ENCODE measurements at regions not wholly inside any gene's neighbourhood (a gene's known extent, or its start where the extent isn't known, plus 50 kb on each side); places are given as distances from the start of the nearest gene placed in this dataset.

GRCh38 chr1:232287676-232288569 lies 342.0 kb downstream of the SIPA1L2 start:
- no peak overlapping the region for H3K27ac ChIP-seq
- no peaks in the 10 kb centered on the region for H3K36me3 ChIP-seq
- no peaks in the 10 kb centered on the region for H3K9me3 ChIP-seq (replicated peaks)
- DNase-seq, result no peak
- no peaks in the 10 kb centered on the region for H3K4me1 ChIP-seq
- no peak overlapping the region for H3K4me3 ChIP-seq
- H3K27me3 ChIP-seq, result no peaks in the 10 kb centered on the region

- Histone ChIP-seq H3K27ac (no peak overlapping the region), H3K4me3 (no peak overlapping the region), H3K36me3 (no peaks in the 10 kb centered on the region), H3K27me3 (peaks cover under 1% of the 10 kb centered on the region; the same call in 1 of the 2 replicates), H3K9me3 (replicated peaks) (no peaks in the 10 kb centered on the region), H3K4me1 (no peaks in the 10 kb centered on the region)
- DNase-seq, result no peak
Observed at GRCh38 chr1:232285138-232285537, 344.8 kb downstream of the SIPA1L2 start.

- H3K9me3 ChIP-seq (replicated peaks), result no peaks in the 10 kb centered on the region
- peak; percentile 18 to 47 for DNase-seq
- no peak overlapping the region for H3K27ac ChIP-seq
- H3K4me3 ChIP-seq, result no peak overlapping the region
- peaks cover 4% of the 10 kb centered on the region; the same call in 1 of the 2 replicates for H3K27me3 ChIP-seq
- H3K4me1 ChIP-seq, result no peaks in the 10 kb centered on the region
- H3K36me3 ChIP-seq, result no peaks in the 10 kb centered on the region
Observed at GRCh38 chr1:232283864-232284263, 346.1 kb downstream of the SIPA1L2 start.

GRCh38 chr1:232282498-232282897 lies 347.4 kb downstream of the SIPA1L2 start:
- no peaks in the 10 kb centered on the region for H3K9me3 ChIP-seq (replicated peaks)
- no peaks in the 10 kb centered on the region for H3K4me1 ChIP-seq
- no peak for DNase-seq
- H3K27ac ChIP-seq, result no peak overlapping the region
- H3K27me3 ChIP-seq, result peaks cover 4% of the 10 kb centered on the region; the same call in 1 of the 2 replicates
- H3K36me3 ChIP-seq, result no peaks in the 10 kb centered on the region
- no peak overlapping the region for H3K4me3 ChIP-seq

- H3K4me3 ChIP-seq, result no peak overlapping the region
- DNase-seq, result no peak
- no peaks in the 10 kb centered on the region for H3K36me3 ChIP-seq
- no peak overlapping the region for H3K27ac ChIP-seq
- H3K4me1 ChIP-seq, result no peaks in the 10 kb centered on the region
- peaks cover 4% of the 10 kb centered on the region; the same call in 1 of the 2 replicates for H3K27me3 ChIP-seq
- H3K9me3 ChIP-seq (replicated peaks), result no peaks in the 10 kb centered on the region
Observed at GRCh38 chr1:232280910-232281309, 349.0 kb downstream of the SIPA1L2 start.

GRCh38 chr1:232279909-232280400 lies 350.0 kb downstream of the SIPA1L2 start:
- Histone ChIP-seq H3K4me1 (no peaks in the 10 kb centered on the region), H3K4me3 (no peak overlapping the region), H3K36me3 (no peaks in the 10 kb centered on the region), H3K9me3 (replicated peaks) (no peaks in the 10 kb centered on the region), H3K27me3 (peaks cover 4% of the 10 kb centered on the region; the same call in 1 of the 2 replicates), H3K27ac (no peak overlapping the region)
- DNase-seq, result no peak

GRCh38 chr1:232278925-232279324 lies 351.0 kb downstream of the SIPA1L2 start:
- Histone ChIP-seq H3K27me3 (peaks cover 4% of the 10 kb centered on the region; the same call in 1 of the 2 replicates), H3K9me3 (replicated peaks) (no peaks in the 10 kb centered on the region), H3K36me3 (no peaks in the 10 kb centered on the region), H3K4me1 (no peaks in the 10 kb centered on the region), H3K27ac (no peak overlapping the region), H3K4me3 (no peak overlapping the region)
- DNase-seq, result no peak

- no peak for DNase-seq
- Histone ChIP-seq H3K9me3 (replicated peaks) (no peaks in the 10 kb centered on the region), H3K4me3 (no peak overlapping the region), H3K4me1 (peaks cover 11% of the 10 kb centered on the region; the same call in 1 of the 2 replicates), H3K36me3 (no peaks in the 10 kb centered on the region), H3K27ac (no peak overlapping the region), H3K27me3 (peaks cover 4% of the 10 kb centered on the region; the same call in 1 of the 2 replicates)
Observed at GRCh38 chr1:232276651-232277050, 353.3 kb downstream of the SIPA1L2 start.

GRCh38 chr1:232274999-232275710 lies 354.8 kb downstream of the SIPA1L2 start:
- Histone ChIP-seq H3K27ac (no peak overlapping the region), H3K9me3 (replicated peaks) (no peaks in the 10 kb centered on the region), H3K4me1 (peaks cover 11% of the 10 kb centered on the region; the same call in 1 of the 2 replicates), H3K4me3 (no peak overlapping the region), H3K27me3 (peaks cover 4% of the 10 kb centered on the region; the same call in 1 of the 2 replicates), H3K36me3 (no peaks in the 10 kb centered on the region)
- DNase-seq, result no peak

GRCh38 chr1:232274236-232274855 lies 355.6 kb downstream of the SIPA1L2 start:
- H3K4me1 ChIP-seq, result peaks cover 11% of the 10 kb centered on the region; the same call in 1 of the 2 replicates
- DNase-seq, result no peak
- no peaks in the 10 kb centered on the region for H3K27me3 ChIP-seq
- no peaks in the 10 kb centered on the region for H3K36me3 ChIP-seq
- no peak overlapping the region for H3K27ac ChIP-seq
- H3K4me3 ChIP-seq, result no peak overlapping the region
- no peaks in the 10 kb centered on the region for H3K9me3 ChIP-seq (replicated peaks)

- Histone ChIP-seq H3K36me3 (no peaks in the 10 kb centered on the region), H3K4me1 (peaks cover 11% of the 10 kb centered on the region; the same call in 1 of the 2 replicates), H3K4me3 (no peak overlapping the region), H3K9me3 (replicated peaks) (no peaks in the 10 kb centered on the region), H3K27ac (no peak overlapping the region), H3K27me3 (no peaks in the 10 kb centered on the region)
- DNase-seq, result peak in 1 of 2 experiments; percentile 31
Observed at GRCh38 chr1:232273011-232273410, 356.9 kb downstream of the SIPA1L2 start.

- Histone ChIP-seq H3K27me3 (no peaks in the 10 kb centered on the region), H3K27ac (no peak overlapping the region), H3K9me3 (replicated peaks) (no peaks in the 10 kb centered on the region), H3K4me1 (peaks cover 11% of the 10 kb centered on the region; the same call in 1 of the 2 replicates), H3K36me3 (no peaks in the 10 kb centered on the region), H3K4me3 (no peak overlapping the region)
- DNase-seq, result peak; percentile 46 to 62
Observed at GRCh38 chr1:232271991-232272589, 357.8 kb downstream of the SIPA1L2 start.

- Histone ChIP-seq H3K4me1 (peaks cover 11% of the 10 kb centered on the region; the same call in 1 of the 2 replicates), H3K27me3 (no peaks in the 10 kb centered on the region), H3K4me3 (no peak overlapping the region), H3K27ac (no peak overlapping the region), H3K9me3 (replicated peaks) (no peaks in the 10 kb centered on the region), H3K36me3 (no peaks in the 10 kb centered on the region)
- DNase-seq, result no peak
Observed at GRCh38 chr1:232271299-232271698, 358.6 kb downstream of the SIPA1L2 start.

GRCh38 chr1:232269988-232270387 lies 359.9 kb downstream of the SIPA1L2 start:
- Histone ChIP-seq H3K4me3 (no peak overlapping the region), H3K9me3 (replicated peaks) (no peaks in the 10 kb centered on the region), H3K4me1 (peaks cover 11% of the 10 kb centered on the region; the same call in 1 of the 2 replicates), H3K36me3 (no peaks in the 10 kb centered on the region), H3K27ac (no peak overlapping the region), H3K27me3 (no peaks in the 10 kb centered on the region)
- DNase-seq, result no peak

Data from SJCRH30 (cell line).